ENCODE measurements at regions not wholly inside any gene's neighbourhood (a gene's known extent, or its start where the extent isn't known, plus 50 kb on each side); places are given as distances from the start of the nearest gene placed in this dataset.
"Not testable (repeated sequence)": the region's sequence is repeated elsewhere in the genome, so short reads cannot be mapped to it uniquely, and the experiment has no call there.

DNA sequence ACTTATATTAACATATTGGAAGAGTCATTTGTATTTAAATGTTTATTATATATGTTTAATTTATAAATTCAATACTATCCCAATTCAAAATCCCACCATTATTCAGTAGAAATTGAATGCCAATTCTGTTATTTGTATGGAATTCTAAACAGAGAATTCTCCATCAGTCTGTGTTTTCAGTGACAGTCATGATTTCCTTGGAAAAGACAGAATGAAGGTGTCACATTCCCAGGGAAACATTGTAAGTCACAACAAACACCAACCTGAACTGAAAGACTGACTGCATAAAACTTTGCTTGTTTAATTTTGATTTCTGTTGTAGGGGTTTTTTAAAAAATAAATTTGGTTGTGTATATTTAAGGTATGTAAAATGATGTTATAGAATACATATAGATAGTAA lies 769.8 kb upstream of the BCHE start:
- DNase-seq (ENCODE audit: extremely low read depth in 1 of 11, low read depth in 9 of 11, low spot score in 4 of 11) = no peak

- DNase-seq (ENCODE audit: extremely low read depth in 1 of 11, low read depth in 9 of 11, low spot score in 4 of 11) = no peak
Observed at GRCh38 chr3:166593776-166594175, 756.6 kb upstream of the BCHE start.

- no peak for DNase-seq (ENCODE audit: extremely low read depth in 1 of 11, low read depth in 9 of 11, low spot score in 4 of 11)
Observed at GRCh38 chr3:166582236-166582635, 745.0 kb upstream of the BCHE start.

- no peak for DNase-seq (ENCODE audit: extremely low read depth in 1 of 11, low read depth in 9 of 11, low spot score in 4 of 11)
Observed at GRCh38 chr3:166580561-166580960, 743.3 kb upstream of the BCHE start.

DNA sequence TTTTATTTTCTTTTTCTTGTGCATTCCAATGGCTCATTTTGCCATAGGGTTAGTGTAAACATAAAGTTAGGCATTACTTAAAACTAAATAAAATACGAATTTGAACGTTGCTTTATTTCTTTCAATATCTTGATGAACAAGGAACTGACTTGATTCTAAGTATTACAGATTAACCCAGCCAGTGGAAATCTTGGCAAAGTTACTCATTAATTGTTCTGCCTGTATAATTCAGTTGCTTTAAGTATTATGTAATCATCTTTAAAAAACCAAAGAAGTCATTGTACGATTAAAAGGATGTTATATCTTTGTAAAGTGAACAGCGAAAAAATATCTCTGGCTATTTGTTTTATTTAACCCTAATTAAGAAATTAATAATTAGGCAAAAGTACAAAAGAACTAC lies 737.9 kb upstream of the BCHE start:
- peak in 2 of 11 donors; percentile 6 to 22 for DNase-seq (ENCODE audit: extremely low read depth in 1 of 11, low read depth in 9 of 11, low spot score in 4 of 11)

- DNase-seq (ENCODE audit: extremely low read depth in 1 of 11, low read depth in 9 of 11, low spot score in 4 of 11) = not testable (repeated sequence)
Observed at GRCh38 chr3:166571686-166572085, 734.5 kb upstream of the BCHE start.

- DNase-seq (ENCODE audit: extremely low read depth in 1 of 11, low read depth in 9 of 11, low spot score in 4 of 11) = no peak
Observed at GRCh38 chr3:166570102-166570501, 732.9 kb upstream of the BCHE start.

- no peak for DNase-seq (ENCODE audit: extremely low read depth in 1 of 11, low read depth in 9 of 11, low spot score in 4 of 11)
Observed at GRCh38 chr3:166569589-166569988, 732.4 kb upstream of the BCHE start.

GRCh38 chr3:166560253-166560652 lies 723.0 kb upstream of the BCHE start:
- DNase-seq (ENCODE audit: extremely low read depth in 1 of 11, low read depth in 9 of 11, low spot score in 4 of 11) = no peak

- no peak for DNase-seq (ENCODE audit: extremely low read depth in 1 of 11, low read depth in 9 of 11, low spot score in 4 of 11)
Observed at GRCh38 chr3:166556955-166557354, 719.7 kb upstream of the BCHE start.

- DNase-seq (ENCODE audit: extremely low read depth in 1 of 11, low read depth in 9 of 11, low spot score in 4 of 11) = peak in 2 of 11 donors; percentile 5 to 6
Observed at GRCh38 chr3:166554023-166554422, 716.8 kb upstream of the BCHE start.

DNA sequence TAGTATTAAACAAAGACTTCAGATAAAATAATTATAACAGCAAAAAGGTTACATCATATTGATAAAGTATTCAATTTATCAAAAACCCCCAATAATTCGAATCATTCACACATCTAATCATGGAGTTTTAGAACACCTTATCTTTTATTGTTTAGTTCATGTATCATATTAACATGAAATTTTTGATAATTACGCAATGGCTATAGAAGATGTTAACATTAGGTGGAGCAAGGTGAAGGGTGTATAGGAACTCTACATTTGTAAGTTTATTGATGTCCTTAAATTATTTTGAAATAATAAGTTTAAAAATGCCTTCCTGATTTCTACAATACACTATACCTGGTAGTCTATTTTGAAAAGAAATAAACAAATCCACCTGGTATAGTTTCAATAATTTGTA lies 696.5 kb upstream of the BCHE start:
- DNase-seq (ENCODE audit: extremely low read depth in 1 of 11, low read depth in 9 of 11, low spot score in 4 of 11) = no peak

DNA sequence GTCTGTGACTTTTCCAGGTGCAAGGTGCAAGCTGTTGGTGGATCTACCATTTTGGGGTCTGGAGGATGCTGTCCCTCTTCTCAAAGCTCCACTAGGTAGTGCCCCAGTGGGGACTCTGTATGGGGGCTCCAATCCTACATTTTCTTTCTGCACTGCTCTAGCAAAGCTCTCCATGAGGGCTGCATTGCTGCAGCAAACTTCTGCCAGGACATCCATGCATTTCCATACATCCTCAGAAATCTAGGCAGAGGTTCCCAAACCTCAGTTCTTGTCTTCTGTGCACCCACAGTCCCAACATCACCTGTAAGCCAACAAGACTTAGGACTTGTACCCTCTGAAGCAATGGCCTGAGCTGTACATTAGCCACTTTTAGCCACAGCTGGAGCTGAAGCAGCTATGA lies 694.5 kb upstream of the BCHE start:
- no peak for DNase-seq (ENCODE audit: extremely low read depth in 1 of 11, low read depth in 9 of 11, low spot score in 4 of 11)

GRCh38 chr3:166527325-166527724 lies 690.1 kb upstream of the BCHE start:
- DNase-seq (ENCODE audit: extremely low read depth in 1 of 11, low read depth in 9 of 11, low spot score in 4 of 11) = no peak

DNA sequence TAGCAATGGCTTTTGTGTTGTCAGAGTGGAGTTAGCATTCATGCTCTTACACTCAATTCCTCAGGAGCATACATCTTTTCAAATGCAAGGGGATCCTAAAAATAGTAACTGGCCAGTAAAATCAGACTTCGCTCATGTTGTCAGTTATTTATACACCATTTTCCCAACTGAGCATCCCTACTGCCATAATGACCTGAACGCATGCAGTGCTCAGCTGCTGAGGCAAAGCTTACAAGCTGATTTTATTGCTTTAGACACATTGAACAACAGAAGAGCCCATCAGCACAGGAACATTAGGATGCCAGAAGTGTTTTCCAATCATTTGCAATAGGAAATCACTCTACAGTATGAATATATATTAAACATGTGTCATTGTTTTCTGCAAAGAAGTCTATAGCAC lies 689.7 kb upstream of the BCHE start:
- DNase-seq (ENCODE audit: extremely low read depth in 1 of 11, low read depth in 9 of 11, low spot score in 4 of 11) = no peak

DNA sequence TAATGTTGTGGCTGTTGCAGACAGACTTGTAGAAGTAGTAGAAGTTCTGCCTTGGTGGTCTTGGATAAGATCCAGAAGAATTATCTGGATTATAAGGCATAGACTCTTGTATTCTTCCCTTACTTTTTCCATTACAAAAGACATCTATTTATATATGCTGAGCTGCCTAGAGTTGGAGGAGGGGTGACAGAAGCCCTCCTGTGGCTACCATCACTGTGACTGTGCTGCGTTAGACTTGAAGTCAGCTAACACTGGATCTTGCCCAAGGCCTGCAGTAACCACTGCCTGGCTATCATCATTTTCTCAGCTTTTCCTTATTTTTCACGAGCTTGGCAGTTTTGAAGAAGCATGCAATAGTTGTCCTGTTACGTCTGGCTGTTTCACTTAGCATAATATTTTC lies 684.8 kb upstream of the BCHE start:
- no peak for DNase-seq (ENCODE audit: extremely low read depth in 1 of 11, low read depth in 9 of 11, low spot score in 4 of 11)

- no peak for DNase-seq (ENCODE audit: extremely low read depth in 1 of 11, low read depth in 9 of 11, low spot score in 4 of 11)
Observed at GRCh38 chr3:166519443-166519842, 682.2 kb upstream of the BCHE start.

GRCh38 chr3:166518040-166518439 lies 680.8 kb upstream of the BCHE start:
- no peak for DNase-seq (ENCODE audit: extremely low read depth in 1 of 11, low read depth in 9 of 11, low spot score in 4 of 11)

DNA sequence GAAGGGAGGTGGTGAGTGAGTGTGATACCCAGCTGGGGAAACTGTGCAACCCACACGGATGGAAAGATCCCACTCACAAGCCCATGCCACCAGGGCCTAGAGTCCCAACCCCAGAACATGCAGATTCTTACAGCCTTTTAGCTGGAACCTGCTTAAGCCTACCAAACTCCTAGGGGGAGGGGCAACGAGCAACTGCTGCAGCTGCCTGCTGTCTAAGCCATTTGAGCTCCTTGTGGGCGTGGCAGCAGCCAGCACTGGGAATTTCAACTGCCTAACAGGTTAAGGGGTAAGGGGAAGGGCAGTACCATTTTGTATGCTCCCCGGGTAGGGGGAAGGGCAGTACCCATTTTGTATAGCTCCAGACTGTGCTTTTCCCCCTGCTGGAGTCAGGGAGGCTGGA lies 673.2 kb upstream of the BCHE start:
- no peak for DNase-seq (ENCODE audit: extremely low read depth in 1 of 11, low read depth in 9 of 11, low spot score in 4 of 11)

- DNase-seq (ENCODE audit: extremely low read depth in 1 of 11, low read depth in 9 of 11, low spot score in 4 of 11) = not testable (repeated sequence)
Observed at GRCh38 chr3:166500420-166500819, 663.2 kb upstream of the BCHE start.

GRCh38 chr3:166499636-166500035 lies 662.4 kb upstream of the BCHE start:
- DNase-seq (ENCODE audit: extremely low read depth in 1 of 11, low read depth in 9 of 11, low spot score in 4 of 11) = no peak

- DNase-seq (ENCODE audit: extremely low read depth in 1 of 11, low read depth in 9 of 11, low spot score in 4 of 11) = peak in 3 of 11 donors; percentile 1 to 12 (median 8)
Observed at GRCh38 chr3:166498446-166498845, 661.2 kb upstream of the BCHE start.

Data from renal cortex interstitium (tissue), 11 donors.